PFSK-1 (cell line): ENCODE measurements at regions not wholly inside any gene's neighbourhood (a gene's known extent, or its start where the extent isn't known, plus 50 kb on each side); places are given as distances from the start of the nearest gene placed in this dataset.

Source experiments
- FOXP2 ChIP-seq: optimal IDR thresholded peaks from 2 replicates; pipeline ENCODE3; 2011; ENCODE audit warnings: borderline replicate concordance, control low read depth, inconsistent platforms; ENCODE audit not compliant: insufficient read depth; ENCODE audit errors: extremely low read length, extremely low read depth
- POLR2AphosphoS5 ChIP-seq: IDR thresholded peaks from 2 replicates; pipeline ENCODE4 v1.6.1; 2012; ENCODE audit warnings: low read depth, mild to moderate bottlenecking, control low read depth, low read length, moderate library complexity
- REST ChIP-seq, 2 experiments: IDR thresholded peaks; 2 replicates each; pipeline versions ENCODE4 v1.6.1 to v1.8.0; 2011 to 2012; ENCODE audit warnings: low read depth in 2 of 2, low read length in 2 of 2, control low read depth in 1 of 2, inconsistent platforms in 1 of 2, mild to moderate bottlenecking in 1 of 2, moderate library complexity in 1 of 2; ENCODE audit not compliant: insufficient read depth in 1 of 2
- SIN3A ChIP-seq: IDR thresholded peaks from 2 replicates; pipeline ENCODE4 v1.6.1; 2012; ENCODE audit warnings: mild to moderate bottlenecking, low read length, moderate library complexity, borderline replicate concordance; ENCODE audit not compliant: insufficient read depth
- TAF1 ChIP-seq: IDR thresholded peaks from 2 replicates; pipeline ENCODE4 v1.6.1; 2012; ENCODE audit warnings: low read length, control low read depth, borderline replicate concordance; ENCODE audit not compliant: insufficient read depth

DNA sequence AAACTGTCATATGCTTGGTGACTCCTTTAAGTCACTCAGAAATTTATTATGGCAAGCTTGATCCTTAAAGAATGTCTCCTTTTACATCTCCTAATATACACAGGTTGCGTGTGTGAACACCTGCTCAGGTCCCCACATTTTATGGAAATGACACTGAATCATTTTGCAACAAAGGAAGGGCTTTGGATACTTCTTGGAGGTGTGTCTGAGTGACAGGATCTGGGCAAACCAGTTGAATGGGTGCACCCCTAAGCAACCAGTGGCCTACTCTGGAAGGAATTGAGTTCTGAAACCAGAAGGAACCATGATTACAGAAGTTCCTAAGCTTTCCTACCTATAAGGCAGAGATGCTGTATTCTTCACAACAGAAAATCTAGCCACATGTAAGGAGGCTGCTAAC is 483.9 kb upstream of the KLF4 start:
- TF ChIP-seq POLR2AphosphoS5 (no peak), SIN3A (no peak), TAF1 (no peak), FOXP2 (no peak), REST (IDR thresholded peaks at IDR 0.05; ENCODE audit: insufficient read depth in 1 of 2, low read depth in 2 of 2, low read length in 2 of 2) (no peak)

GRCh38 chr9:107972346-107972745 is 482.8 kb upstream of the KLF4 start:
- TF ChIP-seq SIN3A (no peak), TAF1 (no peak), POLR2AphosphoS5 (no peak), FOXP2 (no peak), REST (IDR thresholded peaks at IDR 0.05; ENCODE audit: insufficient read depth in 1 of 2, low read depth in 2 of 2, low read length in 2 of 2) (no peak)

- TF ChIP-seq SIN3A: no peak
- TF ChIP-seq FOXP2: no peak
- no peak for TF ChIP-seq TAF1
- no peak for TF ChIP-seq POLR2AphosphoS5
- TF ChIP-seq REST (IDR thresholded peaks at IDR 0.05; ENCODE audit: insufficient read depth in 1 of 2, low read depth in 2 of 2, low read length in 2 of 2): no peak
These were observed 481.7 kb upstream of the KLF4 start for GRCh38 chr9:107971241-107971640.

GRCh38 chr9:107970726-107971125 is 481.2 kb upstream of the KLF4 start:
- TF ChIP-seq REST (IDR thresholded peaks at IDR 0.05; ENCODE audit: insufficient read depth in 1 of 2, low read depth in 2 of 2, low read length in 2 of 2) (no peak), TAF1 (no peak), SIN3A (no peak), FOXP2 (no peak), POLR2AphosphoS5 (no peak)

- TF ChIP-seq SIN3A (no peak), POLR2AphosphoS5 (no peak), TAF1 (no peak), REST (IDR thresholded peaks at IDR 0.05; ENCODE audit: insufficient read depth in 1 of 2, low read depth in 2 of 2, low read length in 2 of 2) (no peak), FOXP2 (no peak)
These were observed 480.2 kb upstream of the KLF4 start for GRCh38 chr9:107969727-107970126.
